ENCODE measurements at regions not wholly inside any gene's neighbourhood (a gene's known extent, or its start where the extent isn't known, plus 50 kb on each side); places are given as distances from the start of the nearest gene placed in this dataset.

GRCh38 chr3:170750478-170750830 lies 119.5 kb downstream of the RPL22L1 start:
- no peak for TF ChIP-seq EZH2 (IDR thresholded peaks at IDR 0.05; ENCODE audit: low read length, missing control alignments)
- TF ChIP-seq CTCF (conservative IDR thresholded peaks at IDR 0.05 in 1 of 2, IDR thresholded peaks at IDR 0.05 in 1 of 2; ENCODE audit: low read depth in 1 of 2, low read length in 2 of 2): no peak
